ENCODE measurements at regions not wholly inside any gene's neighbourhood (a gene's known extent, or its start where the extent isn't known, plus 50 kb on each side); places are given as distances from the start of the nearest gene placed in this dataset.

DNA sequence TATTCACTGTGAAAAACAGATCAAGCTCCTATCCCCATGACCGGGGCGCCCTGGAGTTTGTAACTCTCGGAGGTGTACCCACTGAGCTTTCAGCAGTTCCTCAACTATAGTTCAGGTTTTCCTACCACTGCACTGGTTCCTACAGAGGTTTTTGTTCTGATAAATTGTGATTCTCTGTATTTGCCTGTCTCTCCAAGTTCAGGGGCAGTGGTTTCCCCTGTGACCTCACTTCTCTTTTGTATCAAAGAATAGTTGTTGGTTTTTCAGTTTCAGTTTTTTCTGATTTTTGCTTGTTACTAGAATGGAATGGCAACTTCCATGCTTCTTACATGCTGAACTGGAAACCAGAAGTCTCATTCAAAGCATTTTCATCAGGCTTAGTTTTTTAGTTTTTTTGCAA lies 56.8 kb upstream of the PLS3 start:
- TF ChIP-seq CTCF (IDR thresholded peaks at IDR 0.05; ENCODE audit: unreplicated experiment) = no peak
- no peaks in the 10 kb centered on the region for H3K4me1 Mint-ChIP-seq (ENCODE audit: insufficient read depth, unreplicated experiment)
- no peaks in the 10 kb centered on the region for H3K36me3 Mint-ChIP-seq (ENCODE audit: insufficient read depth, unreplicated experiment)
- H3K27ac Mint-ChIP-seq (ENCODE audit: low read depth, unreplicated experiment) = no peak overlapping the region
- no peaks in the 10 kb centered on the region for H3K9me3 Mint-ChIP-seq (ENCODE audit: unreplicated experiment)
- peaks cover 39% of the 10 kb centered on the region for H3K27me3 Mint-ChIP-seq (ENCODE audit: insufficient read depth, unreplicated experiment)
- CTCF ChIA-PET = no interaction called here
- intact Hi-C loops (cut with micrococcal nuclease) = no loop called here
- DNase-seq (ENCODE audit: unreplicated experiment) = no peak
- BruUV-seq (replicated peaks) = no TSS peak
- POLR2A ChIA-PET = no interaction called here
- H3K4me3 Mint-ChIP-seq (ENCODE audit: unreplicated experiment) = no peak overlapping the region
